Vagina (tissue), 2 donors: ENCODE measurements at regions not wholly inside any gene's neighbourhood (a gene's known extent, or its start where the extent isn't known, plus 50 kb on each side); places are given as distances from the start of the nearest gene placed in this dataset.

Source experiments
- POLR2A ChIP-seq, 2 donors: fragments of 450-650 bp; IDR thresholded peaks; one replicate each; pipeline ENCODE4 v1.6.1; 2017; ENCODE audit warnings: antibody characterized with exemption in 2 of 2, mild to moderate bottlenecking in 2 of 2, moderate library complexity in 2 of 2
- POLR2AphosphoS5 ChIP-seq, 2 donors: sonication (generic); formaldehyde crosslinking; IDR thresholded peaks; one replicate each; pipeline ENCODE4 v1.9.0; 2017; ENCODE audit warnings: antibody characterized with exemption in 2 of 2, mild to moderate bottlenecking in 2 of 2, low read depth in 1 of 2; ENCODE audit not compliant: insufficient read depth in 1 of 2
- TF ChIP-seq, protein P1 (sequence below), 3 experiments: fragments of 450-650 bp in 2 of 3; fragments of 200-600 bp in 1 of 3; sonication (generic) in 1 of 3; IDR thresholded peaks; one replicate each; pipeline ENCODE4 v1.5.1; 2017 to 2019; ENCODE audit warnings: antibody characterized with exemption in 3 of 3, mild to moderate bottlenecking in 2 of 3, moderate library complexity in 2 of 3

DNA sequence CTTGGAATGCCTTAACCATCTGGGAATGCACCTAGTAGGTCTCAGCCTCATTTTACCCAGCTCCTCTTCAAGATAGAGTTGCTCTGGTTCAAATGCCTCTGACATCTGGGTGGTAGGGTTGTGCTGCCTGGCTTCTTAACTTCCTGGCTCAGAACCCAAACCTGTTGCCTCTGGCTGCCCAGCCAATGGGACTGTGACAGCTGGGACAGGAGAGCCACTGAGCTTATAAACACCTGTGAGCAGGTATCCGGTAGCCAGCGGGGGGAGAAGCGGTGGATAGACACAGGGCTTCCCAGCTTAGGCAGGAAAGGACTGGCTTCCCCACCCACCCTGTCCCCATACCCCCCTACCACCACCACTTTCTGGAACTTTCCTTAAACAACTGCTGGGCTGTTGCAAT, 115.8 kb upstream of the CARD11 start:
- TF ChIP-seq POLR2AphosphoS5 (IDR thresholded peaks at IDR 0.05; ENCODE audit: insufficient read depth in 1 of 2, low read depth in 1 of 2) (no peak), POLR2A (IDR thresholded peaks at IDR 0.05) (no peak)
- TF ChIP-seq, protein P1, sequence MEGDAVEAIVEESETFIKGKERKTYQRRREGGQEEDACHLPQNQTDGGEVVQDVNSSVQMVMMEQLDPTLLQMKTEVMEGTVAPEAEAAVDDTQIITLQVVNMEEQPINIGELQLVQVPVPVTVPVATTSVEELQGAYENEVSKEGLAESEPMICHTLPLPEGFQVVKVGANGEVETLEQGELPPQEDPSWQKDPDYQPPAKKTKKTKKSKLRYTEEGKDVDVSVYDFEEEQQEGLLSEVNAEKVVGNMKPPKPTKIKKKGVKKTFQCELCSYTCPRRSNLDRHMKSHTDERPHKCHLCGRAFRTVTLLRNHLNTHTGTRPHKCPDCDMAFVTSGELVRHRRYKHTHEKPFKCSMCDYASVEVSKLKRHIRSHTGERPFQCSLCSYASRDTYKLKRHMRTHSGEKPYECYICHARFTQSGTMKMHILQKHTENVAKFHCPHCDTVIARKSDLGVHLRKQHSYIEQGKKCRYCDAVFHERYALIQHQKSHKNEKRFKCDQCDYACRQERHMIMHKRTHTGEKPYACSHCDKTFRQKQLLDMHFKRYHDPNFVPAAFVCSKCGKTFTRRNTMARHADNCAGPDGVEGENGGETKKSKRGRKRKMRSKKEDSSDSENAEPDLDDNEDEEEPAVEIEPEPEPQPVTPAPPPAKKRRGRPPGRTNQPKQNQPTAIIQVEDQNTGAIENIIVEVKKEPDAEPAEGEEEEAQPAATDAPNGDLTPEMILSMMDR (IDR thresholded peaks at IDR 0.05) = no peak
